ENCODE measurements at regions not wholly inside any gene's neighbourhood (a gene's known extent, or its start where the extent isn't known, plus 50 kb on each side); places are given as distances from the start of the nearest gene placed in this dataset.

GRCh38 chr15:97316362-97316761 is 644.1 kb upstream of the ARRDC4 start:
- WGBS (ENCODE audit: insufficient coverage, low lambda C conversion rate): 100% methylated on average over 1 of the region's 3 CpGs
- Histone ChIP-seq H3K36me3 (ENCODE audit: control insufficient read depth, insufficient read depth, low read length) (no peaks in the 10 kb centered on the region), H3K9me3 (ENCODE audit: control insufficient read depth, low read depth, low read length) (no peaks in the 10 kb centered on the region), H3K4me3 (ENCODE audit: low read length) (no peak overlapping the region), H3K27me3 (ENCODE audit: control insufficient read depth, insufficient read depth, low read length) (no peaks in the 10 kb centered on the region), H3K4me1 (ENCODE audit: control insufficient read depth, insufficient read depth, low read length) (peaks cover 4% of the 10 kb centered on the region), H3K27ac (ENCODE audit: low read length) (no peak overlapping the region)
- DNase-seq: no peak

GRCh38 chr15:97317163-97317562 is 643.3 kb upstream of the ARRDC4 start:
- no peak overlapping the region for H3K27ac ChIP-seq (ENCODE audit: low read length)
- no peaks in the 10 kb centered on the region for H3K36me3 ChIP-seq (ENCODE audit: control insufficient read depth, insufficient read depth, low read length)
- H3K9me3 ChIP-seq (ENCODE audit: control insufficient read depth, low read depth, low read length): no peaks in the 10 kb centered on the region
- no CpG with 5 or more reads among the region's 3 CpGs for WGBS (ENCODE audit: insufficient coverage, low lambda C conversion rate)
- H3K4me1 ChIP-seq (ENCODE audit: control insufficient read depth, insufficient read depth, low read length): peaks cover 4% of the 10 kb centered on the region
- H3K27me3 ChIP-seq (ENCODE audit: control insufficient read depth, insufficient read depth, low read length): no peaks in the 10 kb centered on the region
- no peak overlapping the region for H3K4me3 ChIP-seq (ENCODE audit: low read length)
- DNase-seq: no peak

DNA sequence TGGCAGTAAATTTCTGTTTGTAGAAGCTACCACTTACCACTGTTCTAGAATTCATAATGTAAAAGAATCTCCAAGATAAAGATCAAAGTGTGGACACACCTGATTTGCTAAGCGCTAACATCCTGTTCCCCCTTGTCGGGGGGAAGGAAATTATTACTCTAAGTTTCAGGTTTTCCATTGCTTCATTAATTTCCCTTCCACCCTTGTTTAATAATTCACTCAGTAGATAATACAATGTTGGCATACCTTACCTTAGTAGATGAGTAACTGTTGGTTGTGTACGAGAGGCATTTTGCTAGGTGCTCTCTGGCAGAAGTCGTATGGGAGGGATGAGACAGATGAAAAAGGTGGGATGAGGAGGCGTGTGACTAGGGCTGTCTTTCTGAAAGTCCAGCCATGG is 641.2 kb upstream of the ARRDC4 start:
- no peaks in the 10 kb centered on the region for H3K36me3 ChIP-seq (ENCODE audit: control insufficient read depth, insufficient read depth, low read length)
- H3K4me3 ChIP-seq (ENCODE audit: low read length): no peak overlapping the region
- H3K27ac ChIP-seq (ENCODE audit: low read length): no peak overlapping the region
- peaks cover 4% of the 10 kb centered on the region for H3K4me1 ChIP-seq (ENCODE audit: control insufficient read depth, insufficient read depth, low read length)
- DNase-seq: peak; percentile 12 to 70
- WGBS (ENCODE audit: insufficient coverage, low lambda C conversion rate): 20% methylated on average over 2 of the region's 5 CpGs
- H3K27me3 ChIP-seq (ENCODE audit: control insufficient read depth, insufficient read depth, low read length): no peaks in the 10 kb centered on the region
- no peaks in the 10 kb centered on the region for H3K9me3 ChIP-seq (ENCODE audit: control insufficient read depth, low read depth, low read length)

- DNase-seq: no peak
- WGBS (ENCODE audit: insufficient coverage, low lambda C conversion rate): no CpG with 5 or more reads among the region's 2 CpGs
- Histone ChIP-seq H3K9me3 (ENCODE audit: control insufficient read depth, low read depth, low read length) (no peaks in the 10 kb centered on the region), H3K36me3 (ENCODE audit: control insufficient read depth, insufficient read depth, low read length) (no peaks in the 10 kb centered on the region), H3K27ac (ENCODE audit: low read length) (no peak overlapping the region), H3K4me1 (ENCODE audit: control insufficient read depth, insufficient read depth, low read length) (no peaks in the 10 kb centered on the region), H3K27me3 (ENCODE audit: control insufficient read depth, insufficient read depth, low read length) (no peaks in the 10 kb centered on the region), H3K4me3 (ENCODE audit: low read length) (no peak overlapping the region)
These were observed 614.3 kb upstream of the ARRDC4 start for GRCh38 chr15:97346221-97346620.

GRCh38 chr15:97350813-97351212 is 609.7 kb upstream of the ARRDC4 start:
- Histone ChIP-seq H3K27ac (ENCODE audit: low read length) (no peak overlapping the region), H3K4me1 (ENCODE audit: control insufficient read depth, insufficient read depth, low read length) (no peaks in the 10 kb centered on the region), H3K9me3 (ENCODE audit: control insufficient read depth, low read depth, low read length) (no peaks in the 10 kb centered on the region), H3K4me3 (ENCODE audit: low read length) (no peak overlapping the region), H3K36me3 (ENCODE audit: control insufficient read depth, insufficient read depth, low read length) (no peaks in the 10 kb centered on the region), H3K27me3 (ENCODE audit: control insufficient read depth, insufficient read depth, low read length) (no peaks in the 10 kb centered on the region)
- DNase-seq: no peak
- no CpG with 5 or more reads among the region's 4 CpGs for WGBS (ENCODE audit: insufficient coverage, low lambda C conversion rate)

DNA sequence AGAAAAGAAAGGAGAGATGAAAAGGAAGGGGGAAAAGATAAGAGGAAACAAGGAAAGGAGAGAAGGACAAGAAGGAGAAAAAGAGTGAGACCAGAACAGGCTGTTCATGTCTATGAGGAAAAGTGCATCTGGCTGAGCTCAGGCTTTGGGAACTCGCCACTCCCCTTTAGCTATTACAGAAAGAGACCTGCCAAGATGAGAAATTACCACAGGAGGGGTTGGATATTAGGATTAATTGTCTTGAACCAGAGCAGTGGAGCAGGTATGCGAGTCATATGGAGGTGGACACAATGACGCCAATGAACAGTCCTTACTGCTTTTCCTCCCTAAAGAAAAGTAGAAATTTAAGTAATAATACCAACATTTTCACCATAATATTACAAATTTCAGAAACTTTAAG is 577.0 kb upstream of the ARRDC4 start:
- no peak for DNase-seq
- no peak overlapping the region for H3K27ac ChIP-seq (ENCODE audit: low read length)
- 83% methylated on average over 3 of the region's 3 CpGs for WGBS (ENCODE audit: insufficient coverage, low lambda C conversion rate)
- H3K27me3 ChIP-seq (ENCODE audit: control insufficient read depth, insufficient read depth, low read length): no peaks in the 10 kb centered on the region
- no peaks in the 10 kb centered on the region for H3K36me3 ChIP-seq (ENCODE audit: control insufficient read depth, insufficient read depth, low read length)
- no peaks in the 10 kb centered on the region for H3K4me1 ChIP-seq (ENCODE audit: control insufficient read depth, insufficient read depth, low read length)
- H3K4me3 ChIP-seq (ENCODE audit: low read length): no peak overlapping the region
- H3K9me3 ChIP-seq (ENCODE audit: control insufficient read depth, low read depth, low read length): no peaks in the 10 kb centered on the region

- no peaks in the 10 kb centered on the region for H3K36me3 ChIP-seq (ENCODE audit: control insufficient read depth, insufficient read depth, low read length)
- H3K27ac ChIP-seq (ENCODE audit: low read length): no peak overlapping the region
- DNase-seq: no peak
- no peaks in the 10 kb centered on the region for H3K27me3 ChIP-seq (ENCODE audit: control insufficient read depth, insufficient read depth, low read length)
- no peak overlapping the region for H3K4me3 ChIP-seq (ENCODE audit: low read length)
- H3K9me3 ChIP-seq (ENCODE audit: control insufficient read depth, low read depth, low read length): no peaks in the 10 kb centered on the region
- H3K4me1 ChIP-seq (ENCODE audit: control insufficient read depth, insufficient read depth, low read length): no peaks in the 10 kb centered on the region
- WGBS (ENCODE audit: insufficient coverage, low lambda C conversion rate): 100% methylated on average over 1 of the region's 5 CpGs
These were observed 573.6 kb upstream of the ARRDC4 start for GRCh38 chr15:97386940-97387339.

- Histone ChIP-seq H3K36me3 (ENCODE audit: control insufficient read depth, insufficient read depth, low read length) (no peaks in the 10 kb centered on the region), H3K9me3 (ENCODE audit: control insufficient read depth, low read depth, low read length) (no peaks in the 10 kb centered on the region), H3K4me1 (ENCODE audit: control insufficient read depth, insufficient read depth, low read length) (no peaks in the 10 kb centered on the region), H3K27ac (ENCODE audit: low read length) (no peak overlapping the region), H3K27me3 (ENCODE audit: control insufficient read depth, insufficient read depth, low read length) (no peaks in the 10 kb centered on the region), H3K4me3 (ENCODE audit: low read length) (no peak overlapping the region)
- no peak for DNase-seq
- whole genome bisulfite sequencing (ENCODE audit: insufficient coverage, low lambda C conversion rate): no CpG with 5 or more reads among the region's 4 CpGs
These were observed 559.3 kb upstream of the ARRDC4 start for GRCh38 chr15:97401195-97401594.

DNA sequence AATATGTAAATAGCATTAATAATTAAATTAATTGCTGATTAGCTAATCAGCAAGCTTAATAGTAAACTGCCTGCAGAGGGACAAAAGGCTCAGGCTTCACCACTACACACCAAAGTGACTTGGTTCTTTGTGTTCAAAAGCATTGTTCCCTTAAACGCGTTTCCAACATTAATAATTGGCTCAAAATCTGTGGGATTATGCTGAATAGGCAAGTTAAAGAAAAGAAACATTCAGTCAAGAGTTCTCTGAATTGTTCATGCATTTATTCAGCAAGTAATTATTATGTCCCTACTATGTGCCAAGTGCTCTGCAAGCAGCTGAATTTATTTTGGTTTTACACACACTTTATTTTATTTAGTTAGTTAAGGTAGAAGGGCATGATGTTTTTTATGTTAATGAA is 558.5 kb upstream of the ARRDC4 start:
- Histone ChIP-seq H3K27me3 (ENCODE audit: control insufficient read depth, insufficient read depth, low read length) (no peaks in the 10 kb centered on the region), H3K4me3 (ENCODE audit: low read length) (no peak overlapping the region), H3K27ac (ENCODE audit: low read length) (no peak overlapping the region), H3K4me1 (ENCODE audit: control insufficient read depth, insufficient read depth, low read length) (no peaks in the 10 kb centered on the region), H3K36me3 (ENCODE audit: control insufficient read depth, insufficient read depth, low read length) (no peaks in the 10 kb centered on the region), H3K9me3 (ENCODE audit: control insufficient read depth, low read depth, low read length) (no peaks in the 10 kb centered on the region)
- no peak for DNase-seq
- no CpG with 5 or more reads among the region's 2 CpGs for WGBS (ENCODE audit: insufficient coverage, low lambda C conversion rate)

- Histone ChIP-seq H3K27me3 (ENCODE audit: control insufficient read depth, insufficient read depth, low read length) (no peaks in the 10 kb centered on the region), H3K36me3 (ENCODE audit: control insufficient read depth, insufficient read depth, low read length) (no peaks in the 10 kb centered on the region), H3K4me1 (ENCODE audit: control insufficient read depth, insufficient read depth, low read length) (no peaks in the 10 kb centered on the region), H3K27ac (ENCODE audit: low read length) (no peak overlapping the region), H3K4me3 (ENCODE audit: low read length) (no peak overlapping the region), H3K9me3 (ENCODE audit: control insufficient read depth, low read depth, low read length) (no peaks in the 10 kb centered on the region)
- WGBS (ENCODE audit: insufficient coverage, low lambda C conversion rate): no CpG with 5 or more reads among the region's 2 CpGs
- DNase-seq: no peak
These were observed 553.7 kb upstream of the ARRDC4 start for GRCh38 chr15:97406841-97407240.

GRCh38 chr15:97410897-97411575 is 549.5 kb upstream of the ARRDC4 start:
- WGBS (ENCODE audit: insufficient coverage, low lambda C conversion rate): 83% methylated on average over 1 of the region's 5 CpGs
- no peaks in the 10 kb centered on the region for H3K27me3 ChIP-seq (ENCODE audit: control insufficient read depth, insufficient read depth, low read length)
- H3K9me3 ChIP-seq (ENCODE audit: control insufficient read depth, low read depth, low read length): no peaks in the 10 kb centered on the region
- no peaks in the 10 kb centered on the region for H3K4me1 ChIP-seq (ENCODE audit: control insufficient read depth, insufficient read depth, low read length)
- no peak overlapping the region for H3K4me3 ChIP-seq (ENCODE audit: low read length)
- no peak overlapping the region for H3K27ac ChIP-seq (ENCODE audit: low read length)
- peak in 1 of 2 donors; percentile 35 for DNase-seq
- H3K36me3 ChIP-seq (ENCODE audit: control insufficient read depth, insufficient read depth, low read length): no peaks in the 10 kb centered on the region

All from large intestine (tissue), 3 donors.